Progenitor cell of endocrine pancreas (in vitro differentiated cells): ENCODE measurements at regions not wholly inside any gene's neighbourhood (a gene's known extent, or its start where the extent isn't known, plus 50 kb on each side); places are given as distances from the start of the nearest gene placed in this dataset.

ENCODE experiments used
- DNase-seq: peaks from one replicate; pipeline ENCODE4 v3.0.0; 2021; ENCODE audit warnings: low spot score; ENCODE audit not compliant: unreplicated experiment
- H3K27ac Mint-ChIP-seq: 2 replicates; pipeline ENCODE4 v1.8.0; 2021; ENCODE audit warnings: mild to moderate bottlenecking, moderate library complexity, mixed read lengths
- H3K27me3 Mint-ChIP-seq: 2 replicates; pipeline ENCODE4 v1.8.0; 2021; ENCODE audit warnings: mixed read lengths
- H3K36me3 Mint-ChIP-seq: 2 replicates; pipeline ENCODE4 v1.8.0; 2022; ENCODE audit warnings: mixed read lengths; ENCODE audit not compliant: insufficient read depth
- H3K4me1 Mint-ChIP-seq: 2 replicates; pipeline ENCODE4 v1.8.0; 2021; ENCODE audit warnings: low read depth, mixed read lengths
- H3K4me3 Mint-ChIP-seq: 2 replicates; pipeline ENCODE4 v1.8.0; 2021; ENCODE audit warnings: low read depth, mild to moderate bottlenecking, moderate library complexity, mixed read lengths
- H3K9me3 Mint-ChIP-seq: 2 replicates; pipeline ENCODE4 v1.8.0; 2021; ENCODE audit warnings: low read depth, mixed read lengths
- TF ChIP-seq, protein P1 (sequence below): fragments of 200-600 bp; sonication (generic); IDR thresholded peaks from one replicate; pipeline ENCODE4 v1.5.0; 2021; ENCODE audit warnings: antibody characterized with exemption, mild to moderate bottlenecking; ENCODE audit not compliant: unreplicated experiment

DNA sequence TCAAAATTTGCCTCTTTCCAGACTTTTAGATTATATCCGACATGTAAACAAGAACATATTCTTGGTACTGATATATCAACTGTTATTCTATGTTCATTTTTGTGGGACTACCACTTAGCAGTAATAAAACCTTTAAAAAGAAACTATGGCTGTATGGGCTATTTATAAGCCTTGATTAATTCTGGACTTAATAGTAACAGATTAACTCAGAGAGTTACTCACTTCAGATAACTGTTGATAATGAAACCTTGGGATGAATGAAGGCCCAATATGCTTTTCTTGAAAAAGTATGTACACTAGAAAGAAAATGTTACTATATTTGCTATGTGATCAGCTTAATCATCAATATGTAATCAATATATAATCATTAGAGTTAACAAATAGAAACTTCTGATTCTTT lies 595.9 kb upstream of the BOD1L1 start:
- peaks cover 9% of the 10 kb centered on the region for H3K27me3 Mint-ChIP-seq
- H3K9me3 Mint-ChIP-seq = no peaks in the 10 kb centered on the region
- H3K4me3 Mint-ChIP-seq = no peak overlapping the region
- no peaks in the 10 kb centered on the region for H3K36me3 Mint-ChIP-seq
- no peak overlapping the region for H3K27ac Mint-ChIP-seq
- peaks cover 43% of the 10 kb centered on the region for H3K4me1 Mint-ChIP-seq
- DNase-seq = no peak
- TF ChIP-seq, protein P1, sequence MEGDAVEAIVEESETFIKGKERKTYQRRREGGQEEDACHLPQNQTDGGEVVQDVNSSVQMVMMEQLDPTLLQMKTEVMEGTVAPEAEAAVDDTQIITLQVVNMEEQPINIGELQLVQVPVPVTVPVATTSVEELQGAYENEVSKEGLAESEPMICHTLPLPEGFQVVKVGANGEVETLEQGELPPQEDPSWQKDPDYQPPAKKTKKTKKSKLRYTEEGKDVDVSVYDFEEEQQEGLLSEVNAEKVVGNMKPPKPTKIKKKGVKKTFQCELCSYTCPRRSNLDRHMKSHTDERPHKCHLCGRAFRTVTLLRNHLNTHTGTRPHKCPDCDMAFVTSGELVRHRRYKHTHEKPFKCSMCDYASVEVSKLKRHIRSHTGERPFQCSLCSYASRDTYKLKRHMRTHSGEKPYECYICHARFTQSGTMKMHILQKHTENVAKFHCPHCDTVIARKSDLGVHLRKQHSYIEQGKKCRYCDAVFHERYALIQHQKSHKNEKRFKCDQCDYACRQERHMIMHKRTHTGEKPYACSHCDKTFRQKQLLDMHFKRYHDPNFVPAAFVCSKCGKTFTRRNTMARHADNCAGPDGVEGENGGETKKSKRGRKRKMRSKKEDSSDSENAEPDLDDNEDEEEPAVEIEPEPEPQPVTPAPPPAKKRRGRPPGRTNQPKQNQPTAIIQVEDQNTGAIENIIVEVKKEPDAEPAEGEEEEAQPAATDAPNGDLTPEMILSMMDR = no peak

DNA sequence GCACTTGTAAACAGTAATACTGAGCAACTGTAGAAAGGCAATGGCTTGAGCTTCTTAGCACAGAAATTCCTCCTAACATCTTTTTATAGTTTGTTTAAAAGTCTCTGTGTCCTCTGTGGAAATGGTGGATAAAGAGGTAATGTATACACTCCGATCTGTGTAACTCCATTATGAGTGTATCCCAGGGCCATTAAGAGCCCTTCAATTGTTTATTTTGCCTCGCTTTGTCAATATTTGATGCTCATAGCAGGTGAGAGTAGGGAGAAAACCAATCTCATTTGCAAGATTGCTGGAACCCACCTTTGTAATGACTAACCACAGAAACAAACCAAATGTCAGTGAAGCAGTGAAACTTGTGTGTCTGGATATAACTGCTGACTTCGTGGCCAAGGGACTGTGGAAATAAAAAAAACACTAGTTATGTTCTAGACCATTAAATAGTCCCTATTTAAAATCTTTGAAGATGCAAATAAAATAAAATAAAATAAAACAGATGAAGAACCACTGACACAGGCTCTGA lies 598.2 kb upstream of the BOD1L1 start:
- TF ChIP-seq, protein P1 = no peak
- no peak for DNase-seq
- Mint-ChIP-seq H3K27ac (peak overlapping the region; percentile 65), H3K27me3 (peaks cover 15% of the 10 kb centered on the region), H3K36me3 (no peaks in the 10 kb centered on the region), H3K9me3 (no peaks in the 10 kb centered on the region), H3K4me3 (no peak overlapping the region), H3K4me1 (peaks cover 32% of the 10 kb centered on the region)

DNA sequence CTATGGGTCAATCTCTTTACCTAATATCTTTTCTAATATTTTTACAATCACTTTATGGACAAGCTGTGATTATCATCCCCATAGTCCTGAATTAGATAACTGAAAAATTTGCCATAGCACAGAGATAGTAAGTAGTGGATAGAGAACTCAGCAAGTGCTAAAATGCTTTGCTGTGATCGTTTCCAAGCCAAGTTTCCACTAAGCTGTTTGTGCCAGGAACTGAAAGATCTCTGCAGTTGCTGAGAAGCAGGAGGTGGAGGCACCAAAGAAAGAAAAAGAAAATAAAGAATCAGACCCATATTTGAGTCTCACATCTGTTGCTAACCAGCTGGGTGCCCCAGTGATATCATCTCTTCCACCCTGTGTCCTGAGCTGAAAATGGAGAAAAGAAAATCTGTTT lies 605.6 kb upstream of the BOD1L1 start:
- no peak overlapping the region for H3K27ac Mint-ChIP-seq
- TF ChIP-seq, protein P1 = no peak
- H3K36me3 Mint-ChIP-seq = no peaks in the 10 kb centered on the region
- H3K27me3 Mint-ChIP-seq = peaks cover 14% of the 10 kb centered on the region
- no peak overlapping the region for H3K4me3 Mint-ChIP-seq
- DNase-seq = no peak
- H3K4me1 Mint-ChIP-seq = no peaks in the 10 kb centered on the region
- H3K9me3 Mint-ChIP-seq = peaks cover 4% of the 10 kb centered on the region

DNA sequence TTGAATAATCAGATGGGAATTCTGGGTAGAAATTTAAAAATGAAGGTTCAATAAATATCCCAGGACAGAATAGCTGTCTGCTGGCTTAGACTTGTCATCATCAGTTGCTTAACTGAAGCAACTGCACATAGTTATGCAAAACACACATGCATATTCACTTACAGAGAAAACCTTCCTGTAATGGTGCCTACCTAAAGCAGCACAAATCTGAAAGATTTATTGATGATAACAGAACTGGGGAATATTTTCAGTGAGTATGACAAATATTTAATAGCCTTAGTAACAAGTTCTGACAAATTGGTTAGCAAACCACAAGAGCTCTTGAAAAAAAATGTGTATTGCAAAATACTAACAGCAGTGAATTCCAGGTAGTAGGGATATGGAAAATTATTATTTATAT lies 606.8 kb upstream of the BOD1L1 start:
- Mint-ChIP-seq H3K36me3 (no peaks in the 10 kb centered on the region), H3K9me3 (peaks cover 4% of the 10 kb centered on the region), H3K27ac (no peak overlapping the region), H3K27me3 (peaks cover 5% of the 10 kb centered on the region), H3K4me1 (no peaks in the 10 kb centered on the region), H3K4me3 (no peak overlapping the region)
- DNase-seq = no peak
- TF ChIP-seq, protein P1 = no peak

DNA sequence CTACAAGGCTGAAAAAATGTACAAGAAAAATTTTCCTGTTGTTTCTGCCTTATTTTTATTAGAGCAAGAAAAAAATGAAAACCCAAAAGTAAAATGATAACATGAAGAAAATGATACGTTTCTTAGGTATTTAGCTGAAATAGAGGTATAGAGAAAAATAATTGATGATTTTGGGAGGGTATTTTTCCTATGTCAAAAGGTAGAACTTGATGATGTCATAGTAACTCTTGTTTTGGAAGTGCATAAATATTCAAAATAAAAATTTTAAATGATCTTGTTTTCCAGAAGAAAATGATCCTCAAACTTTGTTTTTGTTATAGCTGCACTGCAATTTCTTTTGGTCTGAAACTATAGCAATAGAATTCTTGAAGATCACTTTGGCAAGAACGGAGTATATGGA lies 608.8 kb upstream of the BOD1L1 start:
- H3K27me3 Mint-ChIP-seq = peaks cover 4% of the 10 kb centered on the region
- no peaks in the 10 kb centered on the region for H3K4me1 Mint-ChIP-seq
- no peak overlapping the region for H3K27ac Mint-ChIP-seq
- H3K36me3 Mint-ChIP-seq = peaks cover 2% of the 10 kb centered on the region
- TF ChIP-seq, protein P1 = no peak
- no peak for DNase-seq
- no peak overlapping the region for H3K4me3 Mint-ChIP-seq
- peaks cover 8% of the 10 kb centered on the region for H3K9me3 Mint-ChIP-seq
